GM10266 (cell line): ENCODE measurements at regions not wholly inside any gene's neighbourhood (a gene's known extent, or its start where the extent isn't known, plus 50 kb on each side); places are given as distances from the start of the nearest gene placed in this dataset.

Experiments
- DNase-seq: peaks from one replicate; pipeline ENCODE4 v3.0.0; 2012; ENCODE audit errors: extremely low spot score
- TF ChIP-seq, protein P1 (sequence below): IDR thresholded peaks from 2 replicates; pipeline ENCODE4 v1.5.1; 2012; ENCODE audit warnings: mild to moderate bottlenecking, low read depth; ENCODE audit not compliant: control insufficient read depth, insufficient read depth; ENCODE audit errors: missing control alignments

DNA sequence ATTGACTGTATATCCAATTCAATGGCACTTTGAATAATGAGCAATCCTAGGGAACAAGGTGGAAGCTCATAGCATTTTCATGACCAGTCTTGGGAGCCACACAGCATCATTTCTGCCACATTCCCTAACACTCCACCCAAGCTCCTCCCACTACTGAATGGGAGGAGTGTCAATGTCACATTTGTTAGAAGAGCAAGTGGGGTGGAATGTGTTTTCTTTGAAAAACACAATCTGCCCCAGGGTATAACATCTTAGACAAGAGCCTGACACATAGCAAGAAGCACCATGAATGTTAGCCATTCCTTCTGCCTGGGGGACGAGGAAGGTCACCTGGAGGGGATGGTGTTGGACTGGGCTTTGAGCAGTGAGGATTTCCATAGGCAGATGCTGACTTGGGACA lies 258.3 kb upstream of the PMEPA1 start:
- TF ChIP-seq, protein P1, sequence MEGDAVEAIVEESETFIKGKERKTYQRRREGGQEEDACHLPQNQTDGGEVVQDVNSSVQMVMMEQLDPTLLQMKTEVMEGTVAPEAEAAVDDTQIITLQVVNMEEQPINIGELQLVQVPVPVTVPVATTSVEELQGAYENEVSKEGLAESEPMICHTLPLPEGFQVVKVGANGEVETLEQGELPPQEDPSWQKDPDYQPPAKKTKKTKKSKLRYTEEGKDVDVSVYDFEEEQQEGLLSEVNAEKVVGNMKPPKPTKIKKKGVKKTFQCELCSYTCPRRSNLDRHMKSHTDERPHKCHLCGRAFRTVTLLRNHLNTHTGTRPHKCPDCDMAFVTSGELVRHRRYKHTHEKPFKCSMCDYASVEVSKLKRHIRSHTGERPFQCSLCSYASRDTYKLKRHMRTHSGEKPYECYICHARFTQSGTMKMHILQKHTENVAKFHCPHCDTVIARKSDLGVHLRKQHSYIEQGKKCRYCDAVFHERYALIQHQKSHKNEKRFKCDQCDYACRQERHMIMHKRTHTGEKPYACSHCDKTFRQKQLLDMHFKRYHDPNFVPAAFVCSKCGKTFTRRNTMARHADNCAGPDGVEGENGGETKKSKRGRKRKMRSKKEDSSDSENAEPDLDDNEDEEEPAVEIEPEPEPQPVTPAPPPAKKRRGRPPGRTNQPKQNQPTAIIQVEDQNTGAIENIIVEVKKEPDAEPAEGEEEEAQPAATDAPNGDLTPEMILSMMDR: no peak
- DNase-seq: no peak

DNA sequence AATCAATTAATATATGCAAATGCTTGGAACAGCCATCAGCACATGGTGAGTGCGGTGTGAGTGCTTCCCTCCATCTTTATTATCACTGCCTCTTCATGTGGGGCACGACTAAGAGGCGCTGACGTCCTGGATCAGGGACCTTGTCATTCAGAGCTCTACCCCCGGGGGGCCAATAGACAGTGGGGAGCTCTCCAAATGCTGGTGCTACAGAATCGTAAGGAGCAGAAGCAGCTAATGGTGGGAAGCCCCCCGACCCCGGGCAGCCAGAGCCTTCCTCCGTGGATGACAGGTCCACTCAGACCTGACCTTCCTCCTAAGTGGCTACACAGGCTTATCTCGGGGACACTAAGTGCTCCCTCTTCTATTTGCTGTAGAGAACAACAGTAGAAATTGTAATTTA lies 257.5 kb upstream of the PMEPA1 start:
- DNase-seq: no peak

DNA sequence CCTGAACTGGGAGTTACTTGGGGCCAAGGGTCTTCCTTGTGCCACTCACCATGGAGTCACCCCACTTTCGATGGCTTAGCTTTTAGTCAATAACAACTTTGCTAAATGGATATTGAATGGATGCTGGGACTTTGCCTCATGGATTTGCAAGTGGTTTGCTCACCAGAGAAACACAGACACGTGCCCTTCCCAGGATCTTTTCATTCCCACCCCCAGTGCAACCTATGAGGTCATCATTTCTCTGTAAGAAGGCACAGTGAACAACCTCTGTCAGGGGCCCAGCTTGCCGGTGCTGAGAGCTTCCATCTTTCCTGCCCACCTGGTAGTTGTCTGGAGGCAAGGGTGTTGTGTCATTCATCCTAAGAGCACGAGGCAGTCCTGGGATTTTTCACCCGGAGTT lies 256.8 kb upstream of the PMEPA1 start:
- TF ChIP-seq, protein P1: no peak
- DNase-seq: no peak

More for the DNA sequence above, 257.5 kb upstream of the PMEPA1 start:
- TF ChIP-seq, protein P1: no peak

DNA sequence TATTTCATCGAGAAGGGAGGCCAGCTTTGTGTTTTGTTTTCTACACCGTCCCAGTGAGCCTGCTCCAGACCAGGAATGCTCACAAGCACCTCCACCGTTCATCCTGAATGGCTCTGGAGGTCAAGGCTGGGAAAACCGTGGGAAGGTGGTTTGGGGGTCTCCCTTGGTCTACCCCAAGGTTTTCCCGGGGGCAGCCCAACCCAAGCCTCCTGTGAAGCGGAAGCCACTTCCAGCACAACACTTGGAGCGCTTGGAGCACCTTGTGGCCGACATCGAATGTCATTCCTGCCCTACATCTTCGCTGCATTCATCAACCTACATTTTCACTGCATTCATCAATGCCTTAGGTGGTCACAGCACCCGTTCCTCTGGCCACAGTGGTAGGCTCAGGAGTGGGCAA lies 255.6 kb upstream of the PMEPA1 start:
- DNase-seq: no peak
- TF ChIP-seq, protein P1: no peak

DNA sequence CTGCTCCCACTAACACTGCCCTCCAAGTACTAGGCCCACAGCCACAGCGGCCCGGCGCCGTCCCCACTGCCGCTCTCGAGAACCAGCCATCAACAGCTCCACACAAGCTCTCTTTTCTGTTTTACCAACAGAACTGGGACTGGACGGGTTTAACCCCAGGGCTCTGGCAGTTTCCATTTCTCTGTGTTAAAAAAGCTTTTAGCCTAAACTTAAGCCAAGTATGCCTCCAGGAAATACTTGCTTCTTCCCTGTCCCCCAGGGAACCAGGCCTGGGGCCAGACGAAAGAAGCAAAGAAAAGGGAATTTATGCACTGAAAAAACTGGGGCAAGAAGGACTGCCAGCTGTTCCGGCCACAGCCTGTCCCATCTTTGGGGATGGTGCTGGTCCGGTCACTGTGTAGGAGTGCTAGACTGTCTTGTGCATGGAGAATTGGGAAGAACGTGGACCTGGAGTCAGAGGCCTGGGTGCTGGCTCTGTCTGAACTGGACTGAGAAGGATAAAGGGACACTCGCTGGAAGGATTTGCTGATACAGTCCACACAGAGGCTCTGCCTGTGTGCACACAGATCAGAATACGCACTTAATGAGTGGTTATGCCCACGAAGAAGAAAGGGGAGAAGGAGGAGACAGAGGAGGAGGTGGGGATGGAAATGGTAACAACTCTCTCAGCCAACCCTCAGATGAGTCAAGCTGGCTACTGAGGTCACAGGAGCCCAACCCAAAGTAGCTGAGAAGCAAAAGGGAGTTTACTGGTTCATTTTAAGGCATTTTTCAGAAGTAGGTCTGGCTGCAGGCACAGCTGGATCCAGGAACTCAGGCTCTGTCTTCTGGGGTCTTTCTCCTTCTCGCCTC lies 254.4 kb upstream of the PMEPA1 start:
- TF ChIP-seq, protein P1: no peak
- DNase-seq: no peak

DNA sequence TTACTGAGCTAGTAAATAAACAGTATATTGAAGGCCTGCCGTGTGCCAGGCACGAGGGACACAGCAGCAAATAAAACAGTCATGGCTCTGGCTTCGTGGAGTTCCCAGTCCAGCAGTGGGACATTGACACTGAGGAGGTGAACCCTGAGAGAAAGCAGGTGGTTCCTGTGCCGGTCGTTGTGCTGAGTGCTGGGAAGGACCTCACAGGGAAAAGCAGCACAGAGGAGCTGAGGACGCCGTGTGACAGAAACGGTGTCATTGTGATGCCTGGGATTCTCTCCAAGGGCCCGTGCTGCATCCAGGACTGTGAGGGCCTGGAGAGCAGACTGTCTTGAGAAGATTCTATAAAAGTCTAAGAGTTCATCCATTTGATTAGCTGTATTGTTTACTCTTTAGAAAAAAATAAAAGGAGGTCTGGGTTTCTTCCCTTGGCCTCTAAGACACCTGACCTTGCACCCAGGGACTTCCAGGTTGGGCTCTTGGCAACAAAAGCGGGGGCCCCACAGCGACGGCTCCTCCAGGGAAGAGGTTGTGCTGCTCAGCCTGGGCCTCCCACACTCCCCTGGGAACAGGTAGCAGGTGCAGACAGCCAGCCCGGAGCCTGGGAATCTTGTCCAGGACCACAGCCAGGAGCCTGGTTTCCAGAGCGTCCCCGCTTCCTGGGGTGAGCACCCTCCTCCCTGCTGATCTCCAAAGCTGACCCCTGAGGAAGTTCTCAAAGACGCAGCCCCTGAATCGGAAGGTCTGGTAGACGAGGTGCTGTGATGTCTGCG lies 251.2 kb upstream of the PMEPA1 start:
- DNase-seq: no peak
- TF ChIP-seq, protein P1: no peak

DNA sequence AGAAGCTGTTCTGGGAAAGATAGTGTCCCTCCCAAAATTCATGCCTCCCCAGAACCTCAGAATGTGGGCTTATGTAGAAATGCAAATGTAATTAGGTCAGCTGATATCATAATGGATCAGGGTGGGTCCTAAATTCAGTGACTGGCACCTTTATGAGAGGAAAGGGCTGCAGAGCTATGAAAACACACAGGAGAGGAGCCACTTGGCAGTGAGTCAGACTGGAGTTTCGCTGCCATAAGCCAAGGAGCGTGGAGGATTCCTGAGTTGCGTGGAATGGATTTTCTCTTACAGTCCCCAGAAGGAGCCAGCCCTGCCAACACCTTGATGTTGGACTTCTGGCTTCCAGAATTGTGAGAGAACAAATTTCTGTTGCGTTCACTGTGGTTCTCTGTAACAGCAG lies 249.8 kb upstream of the PMEPA1 start:
- TF ChIP-seq, protein P1: no peak

More for the DNA sequence above, 249.8 kb upstream of the PMEPA1 start:
- DNase-seq: no peak
